GM19452 (cell line): ENCODE measurements at regions not wholly inside any gene's neighbourhood (a gene's known extent, or its start where the extent isn't known, plus 50 kb on each side); places are given as distances from the start of the nearest gene placed in this dataset.

ENCODE experiments used
- ATAC-seq: cut with Tn5 transposase; IDR thresholded peaks from one replicate; pipeline ENCODE4 v1.9.1; 2021; ENCODE audit not compliant: unreplicated experiment

GRCh38 chr10:83248106-83248631 is 891.1 kb upstream of the GHITM start:
- no peak for ATAC-seq

- no peak for ATAC-seq
These were observed 888.9 kb upstream of the GHITM start for GRCh38 chr10:83250396-83250795.

- no peak for ATAC-seq
These were observed 887.1 kb upstream of the GHITM start for GRCh38 chr10:83252169-83252568.

- ATAC-seq, result no peak
These were observed 886.7 kb upstream of the GHITM start for GRCh38 chr10:83252596-83252995.

- ATAC-seq, result no peak
These were observed 886.2 kb upstream of the GHITM start for GRCh38 chr10:83253011-83253671.

GRCh38 chr10:83254698-83255097 is 884.6 kb upstream of the GHITM start:
- ATAC-seq, result no peak

- ATAC-seq, result no peak
These were observed 876.9 kb upstream of the GHITM start for GRCh38 chr10:83262434-83262833.

- no peak for ATAC-seq
These were observed 866.5 kb upstream of the GHITM start for GRCh38 chr10:83272666-83273434.

GRCh38 chr10:83274088-83274487 is 865.2 kb upstream of the GHITM start:
- no peak for ATAC-seq

- no peak for ATAC-seq
These were observed 862.3 kb upstream of the GHITM start for GRCh38 chr10:83276971-83277370.

GRCh38 chr10:83283151-83283550 is 856.2 kb upstream of the GHITM start:
- no peak for ATAC-seq

- no peak for ATAC-seq
These were observed 851.9 kb upstream of the GHITM start for GRCh38 chr10:83287374-83287773.

- ATAC-seq, result no peak
These were observed 849.9 kb upstream of the GHITM start for GRCh38 chr10:83289373-83289772.

- ATAC-seq, result no peak
These were observed 849.4 kb upstream of the GHITM start for GRCh38 chr10:83289948-83290347.

- no peak for ATAC-seq
These were observed 837.6 kb upstream of the GHITM start for GRCh38 chr10:83301732-83302131.

GRCh38 chr10:83302623-83303022 is 836.7 kb upstream of the GHITM start:
- no peak for ATAC-seq

- ATAC-seq, result no peak
These were observed 828.6 kb upstream of the GHITM start for GRCh38 chr10:83310688-83311087.

GRCh38 chr10:83312570-83312969 is 826.7 kb upstream of the GHITM start:
- ATAC-seq, result no peak

- no peak for ATAC-seq
These were observed 806.6 kb upstream of the GHITM start for GRCh38 chr10:83332690-83333089.

- no peak for ATAC-seq
These were observed 805.7 kb upstream of the GHITM start for GRCh38 chr10:83333566-83333965.

- ATAC-seq, result no peak
These were observed 795.6 kb upstream of the GHITM start for GRCh38 chr10:83343676-83344075.

GRCh38 chr10:83346266-83346910 is 792.9 kb upstream of the GHITM start:
- ATAC-seq, result no peak
